Transverse colon (tissue), 4 donors: ENCODE measurements at regions not wholly inside any gene's neighbourhood (a gene's known extent, or its start where the extent isn't known, plus 50 kb on each side); places are given as distances from the start of the nearest gene placed in this dataset.

Experiments used
- DNase-seq: peaks from one replicate; pipeline ENCODE4 v3.0.0-alpha.2; 2019
- H3K27ac ChIP-seq, 4 donors: fragments of 200-600 bp; sonication (generic); 2 replicates each; pipeline ENCODE4 v1.5.1; 2016 to 2018; ENCODE audit warnings: inconsistent platforms in 4 of 4
- H3K27me3 ChIP-seq: fragments of 200-600 bp; sonication (generic); 2 replicates; pipeline ENCODE4 v1.5.1; 2017; ENCODE audit warnings: inconsistent platforms
- H3K36me3 ChIP-seq, 4 donors: fragments of 200-600 bp; sonication (generic); 2 replicates each; pipeline ENCODE4 v1.5.1; 2017 to 2019; ENCODE audit warnings: inconsistent platforms in 4 of 4
- H3K4me1 ChIP-seq, 4 donors: fragments of 200-600 bp; sonication (generic); 2 replicates each; pipeline ENCODE4 v1.5.1; 2017 to 2020; ENCODE audit warnings: inconsistent platforms in 4 of 4
- H3K4me3 ChIP-seq, 4 donors: fragments of 200-600 bp; sonication (generic); 1 replicate in 1 of 4; 2 replicates in 3 of 4; pipeline versions ENCODE4 v1.5.1 to v1.6.1; 2017 to 2019; ENCODE audit warnings: inconsistent platforms in 4 of 4
- H3K9me3 ChIP-seq, 2 donors: fragments of 200-600 bp; sonication (generic); 2 replicates each; pipeline ENCODE4 v1.5.1; 2017 to 2019; ENCODE audit warnings: inconsistent platforms in 2 of 2
- EP300 ChIP-seq: sonication (generic); formaldehyde crosslinking; IDR thresholded peaks from one replicate; pipeline ENCODE4 v1.6.1; 2017; ENCODE audit warnings: antibody characterized with exemption, low read depth
- POLR2A ChIP-seq: fragments of 450-650 bp; IDR thresholded peaks from one replicate; pipeline ENCODE4 v1.6.1; 2016; ENCODE audit warnings: antibody characterized with exemption, mild to moderate bottlenecking, moderate library complexity
- POLR2AphosphoS5 ChIP-seq, 3 donors: sonication (generic); formaldehyde crosslinking; IDR thresholded peaks; one replicate each; pipeline ENCODE4 v1.6.1; 2016; ENCODE audit warnings: antibody characterized with exemption in 3 of 3
- WGBS, 2 donors: methylation state at CpG; one replicate each; pipeline ENCODE4 v1.1.5; 2018; ENCODE audit warnings: low coverage in 1 of 2; 5-methylcytosine and 5-hydroxymethylcytosine counted together
- in situ Hi-C, 4 donors: fragments of 200-750 bp; cut with MboI; loops; one replicate each; pipeline versions ENCODE4 v1.15.0 to v1.15.1; 2017; ENCODE audit warnings: low sequenced_read_pairs in 3 of 4, low pct_ligation_motif_present in 1 of 4, low pct_unique_long_range_greater_than_20kb in 1 of 4
- intact Hi-C: fragments of 100-400 bp; cut with DNase I; formaldehyde crosslinking; loops from one replicate; pipeline ENCODE4 v1.15.1; 2023; ENCODE audit warnings: low total_unique reads
- TF ChIP-seq, protein P1 (sequence below), 5 experiments: fragments of 200-600 bp in 3 of 5; fragments of 450-650 bp in 2 of 5; sonication (generic) in 3 of 5; IDR thresholded peaks; 1 replicate in 2 of 5; 2 replicates in 3 of 5; pipeline ENCODE4 v1.5.1; 2016 to 2017; ENCODE audit warnings: antibody characterized with exemption in 5 of 5, inconsistent platforms in 3 of 5, mild to moderate bottlenecking in 2 of 5, moderate library complexity in 1 of 5

DNA sequence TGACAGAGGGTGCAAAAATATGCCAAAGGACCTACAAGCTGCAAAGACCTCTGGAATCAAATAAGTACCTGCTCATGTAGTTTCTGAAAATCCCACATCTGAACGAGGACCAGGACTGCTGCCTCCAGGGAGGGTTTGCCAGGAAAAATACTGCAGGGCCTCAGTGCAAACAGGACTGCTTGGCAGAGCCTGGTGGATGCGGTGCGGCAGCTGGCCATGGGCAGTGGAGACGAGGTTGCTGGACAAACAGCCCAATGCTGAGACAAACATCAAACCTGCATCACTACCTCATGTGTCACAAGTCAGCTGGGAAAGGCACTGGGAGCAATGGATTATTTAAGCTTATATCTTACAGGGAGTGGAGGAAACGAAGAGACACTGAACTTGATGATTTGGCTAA, 238.8 kb downstream of the PAX1 start:
- H3K27ac ChIP-seq, result no peak overlapping the region
- 71 to 72% methylated on average over 1 to 5 of the region's 5 CpGs for WGBS, 2 donors
- in situ Hi-C loops, result no loop called here

DNA sequence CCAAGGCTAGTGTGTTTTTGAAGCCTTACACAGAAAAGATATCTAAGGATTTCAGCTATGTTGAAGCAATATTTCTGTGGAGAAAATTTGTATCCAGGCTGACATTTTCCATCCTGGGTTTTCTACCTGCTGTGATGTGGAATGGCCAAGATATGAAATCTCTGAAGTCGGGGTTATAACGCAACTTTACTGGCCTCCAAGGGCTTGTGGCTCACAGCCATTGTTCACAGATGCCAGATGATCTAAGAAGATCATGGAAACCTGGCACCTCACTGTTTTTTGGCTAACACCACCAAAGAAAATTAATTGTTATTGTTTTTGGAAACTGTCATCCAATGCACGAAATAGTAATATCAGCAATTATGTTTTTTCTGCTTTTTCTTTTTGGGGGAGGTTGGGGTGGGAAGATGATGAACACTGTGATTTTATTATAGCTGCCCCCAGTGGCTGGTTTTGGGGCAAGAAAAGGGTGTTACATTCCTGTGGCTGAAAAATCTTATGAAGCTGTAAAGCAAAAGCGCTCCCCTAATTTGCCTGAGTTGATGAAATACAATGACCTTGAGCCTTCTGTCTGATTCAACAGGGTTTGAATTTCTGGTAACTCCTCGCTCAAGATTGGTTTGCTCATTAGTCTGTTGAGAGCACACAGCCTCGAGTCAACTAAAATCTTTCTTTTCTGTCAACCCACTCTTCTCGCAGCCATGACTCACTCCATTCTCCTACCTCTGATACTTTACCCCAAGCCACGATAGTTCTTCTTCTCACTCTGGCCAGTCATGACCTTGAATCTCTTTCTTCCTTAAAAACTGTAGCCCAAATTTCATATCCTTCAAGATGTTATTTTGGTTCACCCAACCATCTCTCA, 236.7 kb downstream of the PAX1 start:
- in situ Hi-C loops (no loop called here), intact Hi-C loops (no loop called here)
- no peak for DNase-seq
- no peaks in the 10 kb centered on the region for H3K27me3 ChIP-seq
- 75 to 77% methylated on average over 7 to 8 of the region's 8 CpGs for WGBS, 2 donors
- no peaks in the 10 kb centered on the region for H3K9me3 ChIP-seq
- H3K4me1 ChIP-seq, result no peaks in the 10 kb centered on the region
- H3K36me3 ChIP-seq, result no peaks in the 10 kb centered on the region
- no peak overlapping the region for H3K4me3 ChIP-seq
- TF ChIP-seq POLR2A (no peak), POLR2AphosphoS5 (IDR thresholded peaks at IDR 0.05) (no peak), EP300 (no peak)
- TF ChIP-seq, protein P1, sequence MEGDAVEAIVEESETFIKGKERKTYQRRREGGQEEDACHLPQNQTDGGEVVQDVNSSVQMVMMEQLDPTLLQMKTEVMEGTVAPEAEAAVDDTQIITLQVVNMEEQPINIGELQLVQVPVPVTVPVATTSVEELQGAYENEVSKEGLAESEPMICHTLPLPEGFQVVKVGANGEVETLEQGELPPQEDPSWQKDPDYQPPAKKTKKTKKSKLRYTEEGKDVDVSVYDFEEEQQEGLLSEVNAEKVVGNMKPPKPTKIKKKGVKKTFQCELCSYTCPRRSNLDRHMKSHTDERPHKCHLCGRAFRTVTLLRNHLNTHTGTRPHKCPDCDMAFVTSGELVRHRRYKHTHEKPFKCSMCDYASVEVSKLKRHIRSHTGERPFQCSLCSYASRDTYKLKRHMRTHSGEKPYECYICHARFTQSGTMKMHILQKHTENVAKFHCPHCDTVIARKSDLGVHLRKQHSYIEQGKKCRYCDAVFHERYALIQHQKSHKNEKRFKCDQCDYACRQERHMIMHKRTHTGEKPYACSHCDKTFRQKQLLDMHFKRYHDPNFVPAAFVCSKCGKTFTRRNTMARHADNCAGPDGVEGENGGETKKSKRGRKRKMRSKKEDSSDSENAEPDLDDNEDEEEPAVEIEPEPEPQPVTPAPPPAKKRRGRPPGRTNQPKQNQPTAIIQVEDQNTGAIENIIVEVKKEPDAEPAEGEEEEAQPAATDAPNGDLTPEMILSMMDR (IDR thresholded peaks at IDR 0.05), result no peak
- no peak overlapping the region for H3K27ac ChIP-seq

More for the DNA sequence above, 238.8 kb downstream of the PAX1 start:
- H3K4me1 ChIP-seq, result no peaks in the 10 kb centered on the region
- DNase-seq, result no peak
- H3K36me3 ChIP-seq, result no peaks in the 10 kb centered on the region
- intact Hi-C loops, result no loop called here
- H3K9me3 ChIP-seq, result no peaks in the 10 kb centered on the region
- H3K4me3 ChIP-seq, result no peak overlapping the region
- TF ChIP-seq, protein P1 (IDR thresholded peaks at IDR 0.05), result no peak
- no peak for TF ChIP-seq EP300
- no peak for TF ChIP-seq POLR2A
- TF ChIP-seq POLR2AphosphoS5 (IDR thresholded peaks at IDR 0.05), result no peak
- H3K27me3 ChIP-seq, result no peaks in the 10 kb centered on the region

GRCh38 chr20:21936720-21937380, 231.4 kb downstream of the PAX1 start:
- no peak overlapping the region for H3K27ac ChIP-seq
- in situ Hi-C loops, result no loop called here
- no peaks in the 10 kb centered on the region for H3K9me3 ChIP-seq
- H3K4me3 ChIP-seq, result no peak overlapping the region
- intact Hi-C loops, result no loop called here
- no peak for TF ChIP-seq EP300
- TF ChIP-seq POLR2A, result no peak
- no peak for TF ChIP-seq POLR2AphosphoS5 (IDR thresholded peaks at IDR 0.05)
- DNase-seq, result no peak
- H3K36me3 ChIP-seq, result no peaks in the 10 kb centered on the region
- no peaks in the 10 kb centered on the region for H3K27me3 ChIP-seq
- no peaks in the 10 kb centered on the region for H3K4me1 ChIP-seq
- 31 to 41% methylated on average over 2 to 3 of the region's 3 CpGs for WGBS, 2 donors

DNA sequence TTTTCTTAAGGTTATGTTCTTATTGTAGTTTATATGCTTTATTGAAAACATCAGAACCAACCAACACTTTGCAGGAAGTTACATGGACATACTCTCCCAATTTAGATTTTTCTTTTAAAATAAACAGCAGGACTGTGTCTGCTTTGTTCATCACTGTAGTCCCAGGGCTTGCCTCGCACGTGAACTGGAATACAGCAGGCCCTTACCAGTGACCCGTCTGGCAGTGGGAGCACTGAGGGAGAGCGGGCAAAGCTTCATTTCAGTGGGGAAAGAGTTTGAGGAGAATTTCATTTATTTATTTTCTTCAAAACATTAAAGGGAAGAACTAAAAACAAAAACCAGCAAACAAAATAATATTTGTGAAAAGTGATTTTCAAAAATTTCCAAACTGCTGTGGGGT, 230.8 kb downstream of the PAX1 start:
- intact Hi-C loops, result no loop called here
- Histone ChIP-seq H3K36me3 (no peaks in the 10 kb centered on the region), H3K4me3 (no peak overlapping the region), H3K27ac (no peak overlapping the region), H3K9me3 (no peaks in the 10 kb centered on the region), H3K4me1 (no peaks in the 10 kb centered on the region), H3K27me3 (no peaks in the 10 kb centered on the region)
- WGBS, 2 donors, result 62 to 63% methylated on average over 4 of the region's 4 CpGs
- TF ChIP-seq, protein P1 (IDR thresholded peaks at IDR 0.05), result no peak
- TF ChIP-seq POLR2A, result no peak
- TF ChIP-seq EP300, result no peak
- no peak for TF ChIP-seq POLR2AphosphoS5 (IDR thresholded peaks at IDR 0.05)
- in situ Hi-C loops, result no loop called here
- DNase-seq, result no peak
